Prostate gland (tissue), 2 donors: ENCODE measurements at regions not wholly inside any gene's neighbourhood (a gene's known extent, or its start where the extent isn't known, plus 50 kb on each side); places are given as distances from the start of the nearest gene placed in this dataset.

Source experiments
- CTCF ChIP-seq, 4 experiments: fragments of 200-600 bp in 2 of 4; fragments of 450-650 bp in 2 of 4; sonication (generic) in 2 of 4; IDR thresholded peaks; 1 replicate in 3 of 4; 2 replicates in 1 of 4; pipeline ENCODE4 v1.5.1; 2016 to 2019; ENCODE audit warnings: antibody characterized with exemption in 4 of 4, mild to moderate bottlenecking in 2 of 4, moderate library complexity in 2 of 4
- POLR2A ChIP-seq: fragments of 450-650 bp; IDR thresholded peaks from one replicate; pipeline ENCODE4 v1.6.1; 2016; ENCODE audit warnings: antibody characterized with exemption, mild to moderate bottlenecking
- POLR2AphosphoS5 ChIP-seq: sonication (generic); formaldehyde crosslinking; IDR thresholded peaks from one replicate; pipeline ENCODE4 v1.6.1; 2017; ENCODE audit warnings: antibody characterized with exemption

- TF ChIP-seq CTCF (IDR thresholded peaks at IDR 0.05) (no peak), POLR2A (no peak), POLR2AphosphoS5 (no peak)
Observed at GRCh38 chr2:149677416-149677815, 89.8 kb upstream of the MMADHC start.
